IPS DF 19.7 (cell line): ENCODE measurements at regions not wholly inside any gene's neighbourhood (a gene's known extent, or its start where the extent isn't known, plus 50 kb on each side); places are given as distances from the start of the nearest gene placed in this dataset.
A peak's percentile ranks its signal among the peaks of the same experiment; 100 is the strongest.

Experiments used
- DNase-seq: peaks from one replicate; pipeline ENCODE4 v3.0.0-alpha.2; 2013; ENCODE audit warnings: low read depth, low spot score

- no peak for DNase-seq
Measured at GRCh38 chr3:24923570-24923969, 428.9 kb upstream of the THRB start.

- DNase-seq = no peak
Measured at GRCh38 chr3:24929521-24929920, 434.9 kb upstream of the THRB start.

- DNase-seq = no peak
Measured at GRCh38 chr3:24933401-24933800, 438.8 kb upstream of the THRB start.

- no peak for DNase-seq
Measured at GRCh38 chr3:24936574-24936973, 441.9 kb upstream of the THRB start.

GRCh38 chr3:24937228-24937627 lies 442.6 kb upstream of the THRB start:
- no peak for DNase-seq

- DNase-seq = no peak
Measured at GRCh38 chr3:24937780-24938179, 443.1 kb upstream of the THRB start.

GRCh38 chr3:24943961-24944360 lies 449.3 kb upstream of the THRB start:
- DNase-seq = no peak

GRCh38 chr3:24944805-24945520 lies 450.3 kb upstream of the THRB start:
- no peak for DNase-seq

GRCh38 chr3:24945563-24945962 lies 450.9 kb upstream of the THRB start:
- no peak for DNase-seq

- DNase-seq = no peak
Measured at GRCh38 chr3:24947103-24947502, 452.5 kb upstream of the THRB start.

- DNase-seq = no peak
Measured at GRCh38 chr3:24951180-24951579, 456.5 kb upstream of the THRB start.

GRCh38 chr3:24952388-24952787 lies 457.7 kb upstream of the THRB start:
- peak; percentile 72 for DNase-seq

- DNase-seq = no peak
Measured at GRCh38 chr3:24953060-24953771, 458.6 kb upstream of the THRB start.

- DNase-seq = no peak
Measured at GRCh38 chr3:24956613-24957012, 462.0 kb upstream of the THRB start.

- no peak for DNase-seq
Measured at GRCh38 chr3:24958271-24958670, 463.6 kb upstream of the THRB start.

- DNase-seq = no peak
Measured at GRCh38 chr3:24958910-24959447, 464.3 kb upstream of the THRB start.

- DNase-seq = no peak
Measured at GRCh38 chr3:24963762-24964625, 464.1 kb upstream of the RARB start.

- no peak for DNase-seq
Measured at GRCh38 chr3:24965706-24966385, 462.2 kb upstream of the RARB start.

GRCh38 chr3:24968036-24968435 lies 460.0 kb upstream of the RARB start:
- DNase-seq = no peak

- DNase-seq = no peak
Measured at GRCh38 chr3:24972491-24972890, 455.6 kb upstream of the RARB start.

- no peak for DNase-seq
Measured at GRCh38 chr3:24981309-24981708, 446.8 kb upstream of the RARB start.

GRCh38 chr3:24981924-24982323 lies 446.1 kb upstream of the RARB start:
- DNase-seq = no peak
